Peyer's patch (tissue), 4 donors: ENCODE measurements at regions not wholly inside any gene's neighbourhood (a gene's known extent, or its start where the extent isn't known, plus 50 kb on each side); places are given as distances from the start of the nearest gene placed in this dataset.

ENCODE experiments used
- CTCF ChIP-seq, 6 experiments: fragments of 450-650 bp in 4 of 6; fragments of 200-600 bp in 2 of 6; sonication (generic) in 1 of 6; IDR thresholded peaks; one replicate each; pipeline ENCODE4 v1.5.1; 2017 to 2019; ENCODE audit warnings: antibody characterized with exemption in 6 of 6, mild to moderate bottlenecking in 3 of 6, moderate library complexity in 1 of 6
- POLR2A ChIP-seq, 2 donors: fragments of 450-650 bp; IDR thresholded peaks; one replicate each; pipeline ENCODE4 v1.5.1; 2017; ENCODE audit warnings: antibody characterized with exemption in 2 of 2, mild to moderate bottlenecking in 2 of 2, moderate library complexity in 2 of 2

DNA sequence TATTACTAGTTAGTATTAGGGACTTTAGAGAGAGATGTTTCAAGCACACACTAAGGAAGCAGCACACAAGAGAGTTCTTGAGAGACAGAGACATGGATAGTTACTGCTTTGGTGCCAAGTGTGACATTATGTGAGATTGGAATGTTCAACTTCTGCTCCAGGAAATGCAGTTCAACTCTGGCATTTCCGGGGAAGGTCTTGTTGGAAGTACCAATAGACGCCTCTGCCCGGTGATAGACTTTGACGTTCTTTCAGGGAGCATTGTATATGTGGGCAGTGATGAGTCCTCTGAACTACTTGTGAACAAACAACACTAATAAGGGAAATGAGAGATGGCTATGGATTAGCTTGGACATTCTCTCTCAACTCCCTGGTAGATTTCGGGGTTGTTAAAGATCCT lies 638.1 kb upstream of the BOD1L1 start:
- TF ChIP-seq CTCF (IDR thresholded peaks at IDR 0.05) (no peak), POLR2A (IDR thresholded peaks at IDR 0.05) (no peak)
